NCI-H2196 (cell line): ENCODE measurements at regions not wholly inside any gene's neighbourhood (a gene's known extent, or its start where the extent isn't known, plus 50 kb on each side); places are given as distances from the start of the nearest gene placed in this dataset.
A peak's percentile ranks its signal among the peaks of the same experiment; 100 is the strongest.

ENCODE experiments used
- DNase-seq: peaks from one replicate; lab custom pipeline; 2025; ENCODE audit not compliant: unreplicated experiment; lab: John Stamatoyannopoulos, UW

DNA sequence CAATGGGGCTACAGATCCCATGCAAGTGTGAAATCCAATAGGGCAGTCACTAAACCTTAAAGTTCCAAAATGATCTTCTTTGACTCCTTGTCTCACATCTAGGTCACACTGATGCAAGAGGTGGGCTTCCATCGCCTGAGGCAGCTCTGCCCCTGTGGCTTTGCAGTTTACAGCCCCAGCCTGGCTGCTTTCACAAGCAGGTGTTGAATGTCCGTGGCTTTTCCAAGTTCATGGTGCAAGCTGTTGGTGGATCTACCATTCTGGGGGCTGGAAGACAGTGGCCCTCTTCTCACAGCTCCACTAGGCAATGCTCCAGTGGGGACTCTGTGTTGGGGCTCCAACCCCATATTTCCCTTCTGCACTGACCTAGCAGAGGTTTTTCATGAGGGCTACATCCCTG is 68.5 kb upstream of the PRR20G start:
- no peak for DNase-seq

DNA sequence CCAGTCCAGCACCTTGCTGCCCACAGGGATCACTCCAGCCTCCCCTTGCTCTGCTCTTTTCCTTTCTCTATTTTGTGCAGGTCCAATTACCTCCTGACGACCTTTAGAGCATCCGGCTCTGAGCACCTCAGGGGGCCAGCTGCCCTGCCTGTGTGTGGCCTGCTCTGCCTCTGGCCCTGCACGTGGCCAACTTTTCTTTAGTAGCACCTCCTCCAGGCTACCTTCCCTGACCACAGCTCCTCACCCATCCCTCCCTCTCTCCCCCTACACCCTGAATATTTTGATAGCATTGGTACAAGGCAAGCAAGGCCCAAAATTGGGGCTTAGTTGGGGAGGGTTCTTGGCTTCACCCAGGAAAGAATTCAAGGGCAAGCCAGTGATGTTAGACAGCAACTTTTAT is 66.9 kb upstream of the PRR20G start:
- no peak for DNase-seq

DNA sequence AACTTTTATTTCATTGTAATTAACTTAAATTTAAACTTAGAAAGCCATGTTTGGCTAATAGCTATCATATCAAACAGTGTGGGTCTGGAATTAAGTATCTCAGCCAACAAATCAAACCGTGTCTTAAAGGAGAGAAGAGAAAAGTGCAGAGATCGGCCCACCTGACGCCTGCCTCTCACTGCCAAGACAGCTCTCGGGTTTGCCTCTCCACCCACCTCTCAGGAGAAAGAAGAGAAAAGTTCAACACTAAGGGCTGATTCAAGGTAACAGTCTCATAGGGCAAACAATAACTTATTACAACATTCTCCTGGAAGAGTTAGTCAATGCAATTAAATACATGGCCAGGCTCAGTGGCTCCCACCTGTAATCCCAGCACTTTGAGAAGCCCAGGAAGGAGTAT is 64.8 kb upstream of the PRR20G start:
- DNase-seq = no peak

DNA sequence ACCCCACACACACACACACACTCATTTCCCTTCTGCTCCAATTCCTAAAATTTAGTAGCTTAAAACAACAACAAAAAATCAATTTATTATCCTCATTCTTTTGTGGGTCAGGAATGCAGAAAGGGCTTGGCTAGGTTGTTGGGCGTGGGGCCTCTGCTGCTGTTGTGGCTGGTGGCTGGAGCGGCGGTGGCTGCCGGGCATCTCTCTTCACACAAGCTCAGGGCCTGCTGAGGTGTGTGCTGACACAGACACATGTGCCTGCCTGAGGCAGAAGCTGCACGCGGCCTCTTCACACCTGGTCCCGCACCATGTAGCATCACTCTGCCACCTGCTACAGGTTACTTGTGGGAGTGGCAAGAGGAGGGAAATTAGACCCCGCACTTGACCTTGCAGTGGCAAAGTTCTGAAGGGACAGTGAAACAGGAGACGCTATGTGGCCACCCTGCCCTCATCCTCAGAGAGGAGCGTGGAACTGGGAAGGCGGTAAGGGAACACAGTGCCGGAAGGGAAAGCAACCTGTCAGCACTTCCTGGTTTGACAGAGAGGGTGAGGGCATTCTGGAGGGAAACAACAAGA is 64.0 kb upstream of the PRR20G start:
- peak; percentile 9 for DNase-seq

DNA sequence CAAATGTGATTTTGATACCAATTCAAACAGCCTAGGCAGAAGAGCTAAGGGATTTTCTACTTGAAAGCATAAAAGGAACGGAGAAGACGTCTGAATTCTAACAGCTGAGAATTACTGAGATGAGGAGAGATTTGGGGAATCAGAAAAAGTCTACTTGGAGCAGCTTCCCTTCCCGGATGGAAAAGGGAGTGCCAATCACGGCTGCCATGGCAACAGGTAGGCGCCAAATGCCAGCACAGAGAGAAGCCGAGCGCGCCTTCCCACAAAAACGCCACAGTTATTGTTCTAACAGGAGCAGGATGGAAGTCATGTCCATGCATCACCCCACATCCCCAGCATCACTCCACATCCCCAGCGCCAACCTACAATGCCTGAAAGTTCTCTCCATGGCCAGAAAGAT is 63.5 kb upstream of the PRR20G start:
- no peak for DNase-seq

DNA sequence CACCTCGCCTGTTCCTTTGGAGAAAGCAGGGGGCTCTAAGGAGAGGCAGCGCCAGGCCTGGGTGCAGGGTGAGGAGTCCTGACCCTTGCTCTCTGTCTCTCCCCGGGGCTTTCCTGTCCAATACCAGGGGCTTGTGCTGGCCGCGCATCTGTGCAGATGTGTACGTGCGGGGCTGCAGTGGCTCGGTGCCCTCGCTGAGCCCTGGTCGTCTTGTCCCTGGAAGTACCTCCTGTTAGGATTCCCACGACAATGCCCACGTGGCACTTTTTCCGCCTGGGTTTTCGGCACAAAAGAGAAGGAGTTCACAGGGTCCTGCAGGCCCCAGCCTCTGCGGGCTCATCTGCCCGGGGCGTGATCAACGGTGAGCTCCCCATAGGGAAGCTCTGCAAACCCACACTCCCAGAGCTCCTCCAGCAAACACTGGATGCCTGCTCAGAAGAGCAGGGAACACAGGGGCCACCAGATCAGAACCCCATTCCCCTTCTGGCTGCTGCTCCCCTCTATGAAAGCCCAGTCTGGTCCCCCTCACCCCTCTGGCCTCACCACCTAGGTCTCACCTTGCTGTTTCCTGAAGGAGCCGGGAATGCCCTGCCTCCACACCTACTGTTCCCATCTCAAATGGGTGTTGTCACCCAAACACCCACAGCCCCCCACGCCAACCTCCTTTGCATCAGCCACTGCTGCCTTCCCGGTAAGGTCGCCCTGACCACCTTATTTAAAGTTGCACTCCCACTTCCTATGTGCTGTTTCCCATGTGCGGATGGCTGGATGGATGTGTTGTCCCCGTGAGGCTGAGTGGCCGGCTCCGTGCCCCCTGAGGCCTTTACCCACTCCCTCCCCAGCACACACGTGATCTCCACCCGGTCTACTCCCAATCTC is 62.6 kb upstream of the PRR20G start:
- DNase-seq = no peak

DNA sequence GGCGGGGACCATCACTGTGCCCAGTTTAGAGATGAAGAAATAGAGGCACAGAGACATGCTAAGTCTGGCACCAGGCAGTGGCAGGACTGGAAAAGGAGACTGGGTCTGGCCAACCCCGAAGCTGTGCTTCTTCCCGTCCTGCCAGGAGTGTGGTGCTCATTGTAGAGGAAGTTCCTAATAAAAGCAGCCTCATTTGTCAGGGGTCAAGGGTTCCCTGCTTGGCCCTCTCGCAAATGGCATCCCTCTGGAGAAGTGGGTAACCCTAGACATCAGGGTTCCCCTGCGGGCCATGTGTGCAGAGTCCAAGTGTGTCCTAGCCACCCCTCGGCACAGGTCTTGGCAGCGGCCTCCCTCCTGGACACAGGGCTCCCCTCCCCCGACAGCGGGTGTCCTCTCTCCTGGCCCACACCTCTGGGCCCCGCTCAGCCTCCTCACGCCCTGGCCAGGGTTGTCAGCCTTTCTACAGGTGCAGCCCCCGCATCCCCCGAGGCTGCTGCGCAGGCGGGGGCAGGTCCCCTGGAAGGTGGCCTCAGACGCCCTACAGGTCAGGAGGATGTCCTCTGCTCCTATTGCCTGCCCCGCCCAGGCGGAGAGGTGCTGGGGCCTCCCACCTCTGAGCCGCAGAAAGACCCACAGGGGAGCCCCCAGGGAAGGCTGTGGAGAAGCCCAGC is 61.8 kb upstream of the PRR20G start:
- no peak for DNase-seq

DNA sequence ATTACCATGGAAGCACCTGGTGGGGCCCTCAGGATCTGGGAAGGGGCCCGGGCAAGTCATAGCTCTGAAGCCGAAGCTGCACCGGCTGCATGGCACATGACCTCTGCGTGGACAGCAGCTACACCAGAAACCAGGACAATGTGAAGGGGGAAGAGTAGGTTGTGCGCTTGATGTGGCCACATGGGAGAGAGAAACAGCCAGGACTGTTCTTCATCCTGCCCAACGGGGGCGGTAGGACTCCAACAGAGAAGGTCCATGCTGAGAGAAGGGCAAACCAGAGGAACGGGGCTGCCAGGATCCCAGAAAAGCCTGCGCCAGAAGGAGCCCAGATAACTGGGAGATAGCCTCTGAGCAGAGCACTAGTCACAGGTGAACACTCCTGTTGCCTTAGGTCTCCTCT is 54.9 kb upstream of the PRR20G start:
- no peak for DNase-seq

DNA sequence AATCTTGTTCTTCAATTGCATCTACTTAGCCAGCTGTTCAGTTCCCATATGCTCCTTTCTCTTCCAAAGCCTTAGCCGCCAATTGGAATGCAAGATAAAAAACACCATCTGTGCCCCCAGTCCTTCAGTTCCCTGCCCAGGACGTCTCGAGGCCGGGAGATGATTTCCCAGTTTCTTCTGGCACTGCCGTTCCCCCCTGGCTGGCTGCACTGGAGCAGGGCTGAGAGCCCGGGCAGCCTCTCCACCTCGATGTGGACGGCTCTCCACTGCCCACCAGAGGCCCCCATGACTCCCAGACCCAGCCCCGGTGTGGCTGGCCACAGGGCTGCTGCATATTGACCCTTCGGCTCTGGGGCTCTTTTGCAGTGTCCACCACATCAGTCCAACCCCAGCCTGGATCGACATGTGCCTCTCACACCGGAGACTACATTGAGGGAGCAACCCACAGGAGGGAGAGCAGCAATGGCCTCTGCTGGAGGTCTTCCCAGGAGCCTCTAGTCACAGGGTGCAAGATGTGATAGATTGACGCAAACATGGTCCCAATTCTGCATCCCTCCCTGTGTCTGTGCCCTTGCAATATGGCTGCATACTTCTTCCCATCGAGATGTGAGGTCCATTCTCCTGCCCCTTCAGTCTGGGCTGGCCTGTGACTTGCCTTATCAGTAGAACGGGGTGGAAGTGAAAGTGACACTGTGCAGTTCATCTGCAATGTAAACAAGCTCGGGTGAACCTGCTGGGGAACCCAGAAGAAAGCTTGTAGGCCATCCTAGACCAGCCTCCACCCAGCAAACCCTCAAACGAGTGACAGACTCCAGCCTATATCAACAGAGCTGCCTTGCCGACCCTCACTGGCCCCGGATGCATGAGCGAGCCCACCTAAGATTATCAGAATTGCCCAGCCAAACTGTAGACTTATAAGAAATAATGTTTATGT is 52.3 kb upstream of the PRR20G start:
- DNase-seq = no peak

DNA sequence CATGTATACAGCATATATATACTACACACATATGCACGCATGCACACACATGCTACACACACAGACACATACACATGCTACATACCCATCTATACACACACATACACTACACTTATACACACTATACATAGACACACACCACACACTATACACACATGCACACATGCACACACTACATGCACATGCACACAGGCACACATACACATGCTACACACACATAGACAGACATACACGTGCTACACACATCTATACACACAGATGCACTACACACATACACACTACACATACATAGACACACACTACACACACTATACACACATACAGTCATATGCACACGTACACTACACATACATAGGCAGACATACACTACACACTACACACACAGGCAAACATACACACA is 51.2 kb upstream of the PRR20G start:
- DNase-seq = no peak

DNA sequence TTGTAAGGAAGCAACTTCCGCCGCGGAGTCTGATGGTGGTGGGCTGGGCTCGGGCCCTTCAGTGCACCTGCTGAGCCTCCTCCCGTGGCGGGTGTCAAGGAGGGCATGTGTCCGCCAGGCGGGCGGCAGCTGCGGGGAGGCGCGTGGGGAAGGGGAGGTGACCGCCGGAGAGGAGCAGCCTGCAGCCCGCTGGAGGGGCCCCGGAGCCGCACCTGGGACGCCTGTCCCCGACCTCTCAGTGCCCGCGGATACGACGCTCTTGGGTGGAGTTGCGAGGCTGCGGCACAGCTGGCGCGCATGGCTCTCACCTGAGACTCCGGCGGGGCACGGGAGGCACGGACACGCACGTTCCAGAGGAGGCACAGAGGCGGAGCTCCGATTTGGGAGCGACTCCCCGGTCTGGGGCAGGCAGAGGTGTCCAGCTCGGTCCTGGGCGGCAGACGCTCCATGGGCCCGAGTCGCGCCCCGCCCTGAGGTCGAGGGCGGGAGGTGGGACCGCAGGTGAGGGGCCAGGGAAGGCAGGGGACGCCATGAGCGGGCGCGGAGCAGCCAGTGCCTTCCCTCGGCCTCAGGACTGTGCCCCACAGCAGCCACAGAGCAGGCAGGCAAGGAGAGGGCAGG is 50.2 kb upstream of the PRR20G start:
- DNase-seq = no peak
